Omental fat pad (tissue), 3 donors: ENCODE measurements at regions not wholly inside any gene's neighbourhood (a gene's known extent, or its start where the extent isn't known, plus 50 kb on each side); places are given as distances from the start of the nearest gene placed in this dataset.
"Not testable (repeated sequence)": the region's sequence is repeated elsewhere in the genome, so short reads cannot be mapped to it uniquely, and the experiment has no call there.

Source experiments
- ATAC-seq: fragments of 150-250 bp; one replicate; pipeline ENCODE4 v1.9.1; 2016; ENCODE audit warnings: mild to moderate bottlenecking, moderate library complexity; ENCODE audit not compliant: low FRiP score
- DNase-seq: peaks from one replicate; pipeline ENCODE4 v3.0.0-alpha.2; 2019; ENCODE audit warnings: low spot score
- CTCF ChIP-seq, 3 donors: fragments of 450-650 bp; IDR thresholded peaks; one replicate each; pipeline ENCODE4 v1.5.1; 2016 to 2017; ENCODE audit warnings: antibody characterized with exemption in 3 of 3, mild to moderate bottlenecking in 3 of 3, moderate library complexity in 2 of 3

GRCh38 chr6:2344319-2344905, 99.0 kb upstream of the GMDS start:
- DNase-seq = no peak
- no peak for ATAC-seq
- no peak for TF ChIP-seq CTCF (IDR thresholded peaks at IDR 0.05)

GRCh38 chr6:2327591-2327990, 82.2 kb upstream of the GMDS start:
- no peak for TF ChIP-seq CTCF (IDR thresholded peaks at IDR 0.05)
- ATAC-seq (no peak), DNase-seq (no peak)

GRCh38 chr6:2324166-2324953, 79.0 kb upstream of the GMDS start:
- TF ChIP-seq CTCF (IDR thresholded peaks at IDR 0.05) = no peak
- DNase-seq (no peak), ATAC-seq (no peak)

- not testable (repeated sequence) for ATAC-seq, DNase-seq
These were observed 72.1 kb upstream of the GMDS start for GRCh38 chr6:2317498-2317897.

DNA sequence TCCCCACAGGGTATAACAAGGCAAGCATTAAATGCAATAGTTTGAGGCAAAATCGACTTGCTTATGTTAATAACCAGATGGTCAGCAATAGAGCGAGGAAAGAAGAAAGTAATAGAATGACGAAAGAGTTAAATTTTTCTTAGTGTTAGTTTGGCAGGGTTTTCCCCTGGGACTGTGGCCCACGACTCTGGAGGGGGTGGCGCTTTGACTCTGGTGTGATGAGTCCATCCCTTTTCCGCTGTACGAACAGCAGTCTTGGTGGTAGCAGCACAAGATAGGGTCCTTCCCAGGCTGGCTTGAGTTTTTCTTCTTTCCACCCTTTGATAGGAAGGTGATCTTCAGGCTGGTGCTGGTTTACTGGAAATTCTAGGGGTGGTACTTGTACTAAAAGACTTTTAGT, 69.2 kb upstream of the GMDS start:
- no peak for TF ChIP-seq CTCF (IDR thresholded peaks at IDR 0.05)
- no peak for ATAC-seq
- no peak for DNase-seq

GRCh38 chr6:2310042-2310441, 64.6 kb upstream of the GMDS start:
- ATAC-seq = no peak
- DNase-seq = no peak
- no peak for TF ChIP-seq CTCF (IDR thresholded peaks at IDR 0.05)

- TF ChIP-seq CTCF (IDR thresholded peaks at IDR 0.05) = no peak
- ATAC-seq (no peak), DNase-seq (no peak)
These were observed 63.7 kb upstream of the GMDS start for GRCh38 chr6:2309122-2309521.
